ENCODE measurements at regions not wholly inside any gene's neighbourhood (a gene's known extent, or its start where the extent isn't known, plus 50 kb on each side); places are given as distances from the start of the nearest gene placed in this dataset.

DNA sequence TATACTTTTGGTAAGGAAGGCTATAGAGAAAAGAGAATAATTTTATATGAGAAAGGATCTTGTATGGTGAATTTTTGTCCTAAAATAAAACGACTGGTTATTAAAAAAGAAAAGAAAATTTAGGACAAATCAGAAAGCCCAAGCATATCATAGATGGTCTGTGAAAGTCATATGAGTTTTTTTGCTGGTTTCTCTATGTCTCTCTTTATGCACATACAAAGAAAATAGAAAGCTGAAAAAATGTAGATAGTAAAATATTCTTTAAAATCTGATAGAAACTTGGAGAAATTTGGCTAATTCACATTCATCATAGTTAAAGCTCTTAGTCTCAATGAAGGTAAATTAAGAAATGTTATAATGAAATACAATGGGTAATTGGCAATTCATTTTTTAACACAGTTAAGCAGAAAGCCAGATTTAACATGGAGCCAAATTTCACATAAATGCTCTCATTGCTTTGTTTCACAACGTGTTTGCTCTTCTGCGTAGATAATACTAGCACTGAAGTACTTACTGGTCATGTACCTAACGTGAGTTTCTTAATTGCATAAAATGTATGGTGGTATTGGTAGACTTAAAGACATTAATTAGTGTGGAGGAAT lies 621.5 kb upstream of the ATXN8OS start:
- Histone ChIP-seq H3K4me1 (replicated peaks in 1 of 4; ENCODE audit: control insufficient read depth in 3 of 4, insufficient read depth in 4 of 4, low read length in 3 of 4) (no peaks in the 10 kb centered on the region), H4K20me1 (replicated peaks in 1 of 2; ENCODE audit: control insufficient read depth in 1 of 2, insufficient read depth in 2 of 2, low read length in 2 of 2) (no peaks in the 10 kb centered on the region), H3K9ac (replicated peaks in 1 of 4; ENCODE audit: extremely low read depth in 1 of 4, low read depth in 3 of 4, low read length in 3 of 4) (no peak overlapping the region), H3K4me3 (ENCODE audit: extremely low read depth in 1 of 4, insufficient read depth in 2 of 4, low read depth in 3 of 4, low read length in 4 of 4) (no peak overlapping the region), H3K9me3 (ENCODE audit: insufficient read depth in 2 of 2, low read depth in 1 of 2, low read length in 1 of 2) (peaks cover 13 to 31% of the 10 kb centered on the region in 2 experiments), H3K23ac (ENCODE audit: insufficient read length) (no peak overlapping the region), H3K14ac (ENCODE audit: insufficient read length) (no peak overlapping the region), H3K4ac (replicated peaks; ENCODE audit: insufficient read length, low read depth, low read length) (no peak overlapping the region), H2BK15ac (ENCODE audit: low read length) (no peak overlapping the region), H3K79me2 (ENCODE audit: control insufficient read depth in 1 of 2, insufficient read depth in 2 of 2, low read length in 2 of 2) (no peaks in the 10 kb centered on the region), H4K8ac (ENCODE audit: extremely low read depth, insufficient read depth, low read length) (no peak overlapping the region), H4K91ac (replicated peaks; ENCODE audit: insufficient read length, low read length) (no peak overlapping the region), H2BK12ac (ENCODE audit: low read depth, low read length) (no peak overlapping the region), H4K5ac (ENCODE audit: insufficient read length, low read depth, low read length) (no peak overlapping the region), H3K23me2 (ENCODE audit: low read depth, low read length) (no peaks in the 10 kb centered on the region), H3K79me1 (ENCODE audit: low read depth, low read length) (no peaks in the 10 kb centered on the region), H3K27me3 (replicated peaks in 1 of 4; ENCODE audit: control insufficient read depth in 3 of 4, extremely low read depth in 1 of 4, insufficient read depth in 3 of 4, low read length in 3 of 4) (no peaks in the 10 kb centered on the region), H2BK20ac (ENCODE audit: low read length) (no peak overlapping the region), H2AFZ (ENCODE audit: low read length) (no peak overlapping the region), H3K4me2 (ENCODE audit: insufficient read depth in 1 of 2, low read depth in 2 of 2, low read length in 2 of 2) (no peak overlapping the region), H2BK5ac (ENCODE audit: low read depth, low read length) (no peak overlapping the region), H2AK5ac (ENCODE audit: low read depth, low read length) (no peak overlapping the region), H3K36me3 (ENCODE audit: control insufficient read depth in 2 of 4, insufficient read depth in 4 of 4, low read length in 3 of 4) (no peaks in the 10 kb centered on the region; a peak in 1 of 8 replicates), H3K27ac (ENCODE audit: low read depth, low read length) (no peak overlapping the region), H2BK120ac (replicated peaks; ENCODE audit: low read depth, low read length) (no peak overlapping the region), H3K18ac (ENCODE audit: extremely low read depth, low read length) (no peak overlapping the region), H3K56ac (replicated peaks; ENCODE audit: insufficient read length, low read depth, low read length) (no peak overlapping the region)
- POLR2A ChIA-PET (ENCODE audit: partially characterized antibody), result no interaction called here
- CTCF ChIA-PET (ENCODE audit: partially characterized antibody), result no interaction called here
- no peak for DNase-seq (ENCODE audit: low read depth in 1 of 2, low spot score in 2 of 2)
- no peak for FAIRE-seq
- WGBS, 2 experiments (ENCODE audit: extremely low coverage in 1 of 2, insufficient coverage in 1 of 2, insufficient read length in 1 of 2, insufficient replicate concordance in 2 of 2, low coverage in 1 of 2, low lambda C conversion rate in 2 of 2, missing lambda C conversion rate in 1 of 2), result 82% methylated on average over 4 of the region's 4 CpGs; no CpG with 5 or more reads in 1 of the 2 experiments
- no peak for TF ChIP-seq HDAC2 (IDR thresholded peaks at IDR 0.05; ENCODE audit: borderline replicate concordance in 1 of 2, low read depth in 2 of 2, low read length in 2 of 2)
- no peak for TF ChIP-seq SP2 (IDR thresholded peaks at IDR 0.05; ENCODE audit: low read length)
- TF ChIP-seq, protein P1, sequence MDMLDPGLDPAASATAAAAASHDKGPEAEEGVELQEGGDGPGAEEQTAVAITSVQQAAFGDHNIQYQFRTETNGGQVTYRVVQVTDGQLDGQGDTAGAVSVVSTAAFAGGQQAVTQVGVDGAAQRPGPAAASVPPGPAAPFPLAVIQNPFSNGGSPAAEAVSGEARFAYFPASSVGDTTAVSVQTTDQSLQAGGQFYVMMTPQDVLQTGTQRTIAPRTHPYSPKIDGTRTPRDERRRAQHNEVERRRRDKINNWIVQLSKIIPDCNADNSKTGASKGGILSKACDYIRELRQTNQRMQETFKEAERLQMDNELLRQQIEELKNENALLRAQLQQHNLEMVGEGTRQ (IDR thresholded peaks at IDR 0.05; ENCODE audit: low read length), result no peak
- no peak for TF ChIP-seq CBX5 (IDR thresholded peaks at IDR 0.05; ENCODE audit: low read depth, low read length)
- no peak for TF ChIP-seq TAF7 (optimal IDR thresholded peaks at IDR 0.05; ENCODE audit: borderline replicate concordance, low read depth, low read length)
- no peak for TF ChIP-seq SUZ12 (IDR thresholded peaks at IDR 0.05; ENCODE audit: low read length)
- no peak for TF ChIP-seq CHD1 (IDR thresholded peaks at IDR 0.05; ENCODE audit: low read depth, low read length)
- no peak for TF ChIP-seq BRCA1 (IDR thresholded peaks at IDR 0.05; ENCODE audit: low read depth, low read length)
- no peak for TF ChIP-seq TEAD4 (IDR thresholded peaks at IDR 0.05; ENCODE audit: low read depth, low read length)
- no peak for TF ChIP-seq TAF1 (IDR thresholded peaks at IDR 0.05; ENCODE audit: low read depth, low read length)
- no peak for TF ChIP-seq KDM4A (IDR thresholded peaks at IDR 0.05; ENCODE audit: low read depth, low read length, severe bottlenecking)

Data from H1 (cell line).